ENCODE measurements at regions not wholly inside any gene's neighbourhood (a gene's known extent, or its start where the extent isn't known, plus 50 kb on each side); places are given as distances from the start of the nearest gene placed in this dataset.

DNA sequence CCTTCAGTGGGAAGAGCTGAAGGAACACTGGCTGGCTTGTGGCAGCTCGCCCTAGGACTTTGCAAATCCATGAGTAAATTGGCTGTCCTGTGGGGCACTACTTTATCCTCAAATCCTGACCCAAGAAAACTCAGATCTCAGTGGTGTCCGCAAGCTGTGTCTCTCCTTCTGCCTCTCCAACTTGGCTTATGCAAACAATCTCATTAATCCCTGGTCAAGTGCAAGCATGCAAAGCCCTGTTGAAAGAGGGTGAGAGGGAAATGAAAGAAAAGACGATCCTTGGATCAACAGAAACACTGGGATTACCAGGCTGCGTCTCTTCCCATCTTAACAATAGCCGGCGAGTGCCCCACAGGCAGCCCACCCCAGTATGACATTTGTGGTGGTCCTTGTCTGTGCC lies 901.6 kb downstream of the BCL11B start:
- no peak for DNase-seq

- no peak for DNase-seq
These were observed 900.9 kb downstream of the BCL11B start for GRCh38 chr14:98371141-98371540.

GRCh38 chr14:98374136-98374535 lies 897.9 kb downstream of the BCL11B start:
- DNase-seq: no peak

- DNase-seq: no peak
These were observed 896.4 kb downstream of the BCL11B start for GRCh38 chr14:98375566-98375965.

- DNase-seq: no peak
These were observed 892.2 kb downstream of the BCL11B start for GRCh38 chr14:98379830-98380229.

DNA sequence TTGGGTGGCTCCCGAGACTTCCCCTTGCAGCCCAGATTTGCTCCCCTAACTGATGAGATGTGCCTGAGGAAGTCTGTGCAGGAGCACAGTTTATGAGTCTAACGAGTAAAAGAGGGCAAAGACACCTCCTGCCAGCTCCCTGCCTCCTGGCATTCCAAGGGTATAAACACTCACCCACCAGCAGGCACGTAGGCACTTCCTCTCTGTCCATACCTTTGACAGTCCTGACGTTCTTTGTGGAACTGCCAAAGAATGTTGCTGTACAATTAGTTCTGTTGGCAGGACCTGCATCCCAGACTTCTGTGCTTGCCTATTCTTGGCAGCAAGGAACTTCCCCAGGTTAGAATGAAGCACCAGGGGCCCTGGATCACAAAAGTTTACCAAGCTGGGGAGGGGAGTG lies 889.3 kb downstream of the BCL11B start:
- DNase-seq: no peak

- no peak for DNase-seq
These were observed 886.1 kb downstream of the BCL11B start for GRCh38 chr14:98385851-98386250.

DNA sequence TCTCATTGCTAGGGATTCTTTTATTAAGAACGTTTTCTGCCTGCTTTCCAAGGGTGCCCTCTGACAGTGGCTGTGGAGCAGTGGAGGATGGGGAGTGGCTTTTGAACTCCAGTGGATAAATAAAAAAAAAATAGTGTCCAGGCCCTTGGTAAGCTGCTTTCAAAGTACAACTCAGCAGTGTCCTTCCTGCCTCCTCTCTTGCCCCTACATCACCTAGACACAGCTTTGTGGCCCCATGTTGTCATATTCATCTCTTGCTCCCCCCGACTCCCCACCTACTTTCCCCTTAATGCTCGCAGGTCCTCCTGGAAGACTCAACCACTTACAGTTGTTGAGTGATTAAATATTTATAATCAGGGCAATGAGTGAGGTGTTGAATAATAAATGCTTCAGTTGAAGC lies 880.9 kb downstream of the BCL11B start:
- no peak for DNase-seq

DNA sequence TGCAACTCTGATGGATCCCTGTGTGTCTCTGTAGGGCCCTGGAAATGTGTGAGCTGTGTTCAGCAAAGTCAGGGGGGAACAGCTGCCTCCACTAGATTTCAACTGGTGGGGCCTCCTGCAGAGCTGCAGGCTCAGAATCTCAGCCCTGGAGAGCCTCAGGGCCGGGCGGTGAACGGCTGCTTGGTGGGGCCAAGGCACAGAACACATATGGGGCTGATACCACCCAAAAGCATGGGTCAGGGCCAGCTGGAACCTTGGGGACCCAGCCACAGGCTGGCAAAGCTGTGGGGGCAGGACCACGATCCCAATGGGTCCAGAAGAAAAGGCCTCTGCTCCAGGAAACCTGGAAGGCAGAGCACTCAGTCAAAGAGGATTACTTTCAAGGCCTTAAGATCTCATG lies 878.5 kb downstream of the BCL11B start:
- no peak for DNase-seq

GRCh38 chr14:98404811-98405210 lies 867.2 kb downstream of the BCL11B start:
- no peak for DNase-seq

DNA sequence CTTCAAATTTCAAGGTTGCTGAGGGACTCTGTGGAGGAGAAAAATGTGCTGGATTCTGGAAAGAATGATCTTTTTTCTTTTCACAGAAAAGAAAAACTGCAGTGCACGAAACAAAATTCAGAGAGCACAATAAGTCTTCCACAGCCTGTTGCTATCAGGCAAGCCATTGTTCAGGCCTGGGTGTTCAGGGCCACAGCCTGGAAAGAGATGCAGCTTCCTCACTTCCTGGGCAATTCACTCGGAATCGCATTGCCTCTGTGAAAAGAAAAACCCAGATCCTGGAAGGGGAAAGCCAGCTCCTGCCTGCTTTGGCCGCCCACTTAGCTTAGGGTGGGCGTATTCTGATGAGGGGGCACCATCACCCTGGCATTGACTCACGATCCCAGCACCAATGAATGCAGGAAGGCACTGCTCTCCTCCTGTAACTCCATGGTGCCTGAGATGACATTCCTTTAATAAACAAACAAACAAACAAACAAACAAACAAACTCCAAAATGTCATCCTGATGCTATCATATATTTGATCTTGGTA lies 863.9 kb downstream of the BCL11B start:
- DNase-seq: no peak

DNA sequence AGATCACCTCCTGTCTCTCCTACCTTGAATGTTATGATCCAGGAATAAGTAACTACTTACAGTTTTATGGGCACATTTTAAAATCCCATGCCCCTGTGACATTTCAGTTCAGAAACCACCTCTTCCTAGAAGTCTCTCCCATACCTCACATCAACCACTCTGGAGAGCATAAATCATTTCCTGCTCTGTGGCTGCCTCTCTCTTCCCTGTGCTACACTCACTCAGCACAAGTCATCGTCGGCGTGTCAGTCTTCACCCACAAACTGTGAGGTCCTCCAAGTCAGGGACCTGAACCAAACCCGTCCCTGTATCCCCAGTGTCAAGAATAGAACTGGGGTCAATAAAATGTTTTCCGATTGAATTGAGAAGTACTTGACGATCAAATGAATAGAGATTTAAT lies 863.3 kb downstream of the BCL11B start:
- no peak for DNase-seq

GRCh38 chr14:98411154-98411553 lies 860.8 kb downstream of the BCL11B start:
- no peak for DNase-seq

- no peak for DNase-seq
These were observed 859.6 kb downstream of the BCL11B start for GRCh38 chr14:98412431-98412830.

DNA sequence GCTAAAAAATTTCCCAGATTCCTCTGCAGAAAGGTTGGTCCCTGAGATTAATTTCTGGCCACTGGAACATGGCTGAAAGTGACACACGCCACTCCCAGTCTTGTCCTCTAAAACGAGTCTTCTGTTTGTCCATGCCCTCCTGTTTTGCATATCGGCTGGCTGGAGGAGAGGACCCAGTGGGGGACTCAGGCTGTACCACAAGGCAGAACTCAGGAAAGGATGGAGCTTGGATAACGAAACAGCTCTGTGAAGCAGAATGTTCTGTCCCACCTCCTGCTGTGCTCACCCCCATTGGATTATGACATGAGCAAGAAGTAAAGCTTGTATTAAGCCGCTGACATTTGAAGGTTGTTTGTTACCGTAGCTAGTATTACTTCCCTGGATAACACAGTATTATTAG lies 856.2 kb downstream of the BCL11B start:
- DNase-seq: no peak

- no peak for DNase-seq
These were observed 855.0 kb downstream of the BCL11B start for GRCh38 chr14:98417001-98417400.

DNA sequence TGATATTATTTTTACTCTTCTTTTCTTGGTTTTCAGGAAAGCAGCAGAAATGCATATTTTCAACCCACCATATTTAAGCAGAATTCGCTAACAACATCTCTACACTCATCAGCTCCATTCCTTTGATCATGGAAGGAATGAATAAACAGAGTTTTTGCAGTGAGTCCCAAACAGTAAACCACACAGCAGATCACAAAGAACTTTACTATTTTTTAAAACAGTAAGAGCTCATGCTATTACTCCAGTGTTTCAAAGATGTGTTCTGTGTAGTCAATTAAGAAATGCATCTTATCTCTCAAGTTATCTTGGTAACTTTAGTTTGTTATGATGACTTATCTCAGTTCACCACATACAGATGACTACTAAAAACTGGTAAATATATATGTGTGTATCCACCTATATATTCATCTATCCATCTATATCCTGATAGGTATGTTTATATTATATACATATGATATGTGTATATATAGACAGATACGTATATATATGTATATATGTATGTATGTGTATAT lies 843.5 kb downstream of the BCL11B start:
- DNase-seq: no peak

- DNase-seq: no peak
These were observed 838.6 kb downstream of the BCL11B start for GRCh38 chr14:98433436-98433835.

- no peak for DNase-seq
These were observed 834.9 kb downstream of the BCL11B start for GRCh38 chr14:98437113-98437512.

DNA sequence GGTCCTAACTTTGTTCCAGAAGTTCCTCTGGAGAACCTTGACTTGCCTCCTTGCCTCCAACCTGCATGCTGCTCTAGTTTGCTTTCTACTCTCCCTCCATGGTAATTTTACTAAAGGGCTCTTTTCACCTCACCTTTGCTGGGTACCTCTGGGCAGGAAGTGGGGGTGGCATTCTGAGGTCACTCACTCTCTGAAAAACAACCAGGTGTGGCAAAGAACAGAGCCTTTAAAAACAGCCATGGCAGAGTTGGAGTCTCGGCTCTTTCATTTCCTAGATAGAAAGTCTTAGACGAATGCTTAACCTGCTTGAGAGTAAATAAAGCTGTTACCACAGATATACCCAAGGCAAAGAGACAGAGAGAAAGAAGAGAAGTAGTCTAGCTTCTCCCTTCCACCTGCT lies 827.9 kb downstream of the BCL11B start:
- DNase-seq: no peak

DNA sequence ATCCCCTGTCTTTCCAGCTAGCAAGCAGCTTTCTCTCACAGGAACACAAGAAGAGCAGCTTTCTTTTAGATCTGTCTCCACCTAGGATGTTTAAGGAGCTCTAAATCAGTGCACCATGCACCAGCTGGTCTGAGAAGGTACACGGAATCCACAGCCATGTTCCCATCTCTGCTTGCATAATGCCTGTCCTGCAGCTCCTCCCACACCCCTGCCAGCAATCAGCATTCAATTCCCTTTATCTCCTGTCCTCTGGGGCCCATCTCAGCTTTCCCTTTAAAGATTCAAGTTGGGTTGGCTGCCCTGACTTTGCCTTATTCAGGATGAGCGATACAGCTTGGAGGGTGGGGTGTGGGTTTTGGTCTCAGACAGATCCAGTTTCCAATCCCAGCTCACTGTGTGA lies 826.3 kb downstream of the BCL11B start:
- no peak for DNase-seq

GRCh38 chr14:98446508-98446907 lies 825.5 kb downstream of the BCL11B start:
- DNase-seq: no peak

GRCh38 chr14:98456231-98456630 lies 815.8 kb downstream of the BCL11B start:
- no peak for DNase-seq

DNA sequence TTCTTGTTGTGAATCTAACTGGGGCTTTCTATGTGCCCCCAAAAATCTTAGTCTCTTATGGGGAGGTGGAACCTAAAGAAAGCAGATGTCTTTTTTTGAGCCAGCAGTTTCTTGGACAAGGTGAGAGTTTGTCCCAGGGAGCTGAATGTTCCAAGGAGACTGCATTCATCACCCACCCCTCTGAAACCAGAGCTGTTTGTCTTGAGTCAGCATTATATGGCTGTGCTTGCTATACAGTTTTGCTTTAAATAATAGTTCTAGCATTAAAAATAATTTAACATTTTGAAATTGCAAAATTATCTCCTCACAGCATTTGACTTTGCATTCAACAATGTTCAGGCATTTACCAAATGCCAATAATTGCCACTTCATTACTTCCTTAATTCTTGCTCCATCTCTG lies 813.3 kb downstream of the BCL11B start:
- DNase-seq: no peak

DNA sequence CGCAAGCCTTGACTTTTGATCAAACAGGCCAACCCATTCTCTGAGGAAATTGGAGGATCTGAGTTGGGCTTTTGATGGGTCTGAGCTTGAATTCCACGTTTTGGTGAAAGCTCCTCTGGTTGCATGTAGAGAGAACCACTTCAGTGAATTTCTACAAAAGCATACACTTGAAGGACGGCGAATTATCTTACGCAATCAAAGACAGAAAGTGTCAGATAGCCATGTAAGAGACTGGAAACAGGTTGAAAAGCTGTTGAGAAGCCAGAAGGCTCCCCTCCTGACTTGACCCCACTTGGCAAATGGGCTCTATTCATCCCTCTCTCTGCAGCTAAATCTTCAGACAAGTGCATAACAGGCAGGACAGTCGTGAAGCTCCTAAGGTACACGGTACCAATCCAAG lies 809.1 kb downstream of the BCL11B start:
- no peak for DNase-seq

DNA sequence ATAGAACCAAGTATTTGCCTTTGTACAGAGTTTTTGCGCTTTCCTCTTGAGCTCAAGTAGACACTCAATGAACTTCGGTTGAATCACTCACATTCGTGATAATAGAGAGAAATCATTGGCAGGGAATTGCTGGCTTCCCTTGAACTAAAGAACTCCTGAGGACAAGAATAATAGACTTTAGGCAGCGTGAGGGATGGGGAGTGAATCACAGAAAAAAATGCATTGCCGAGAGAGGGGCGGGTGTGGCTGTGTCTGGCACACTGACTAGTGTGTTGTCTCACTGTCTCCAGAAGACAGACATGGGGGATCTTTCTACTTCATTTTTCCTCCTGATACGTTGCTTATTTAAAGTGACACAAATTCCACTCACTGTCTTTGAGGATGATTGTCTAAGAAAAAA lies 805.2 kb downstream of the BCL11B start:
- DNase-seq: no peak
